HL-60/S4 (cell line): ENCODE measurements at regions not wholly inside any gene's neighbourhood (a gene's known extent, or its start where the extent isn't known, plus 50 kb on each side); places are given as distances from the start of the nearest gene placed in this dataset.

Source experiments
- in situ Hi-C: fragments of 300-500 bp; cut with MboI; formaldehyde crosslinking; loops from 2 replicates; pipeline ENCODE4 v1.14.3; 2022; ENCODE audit warnings: low sequenced_read_pairs

- in situ Hi-C loops, result no loop called here
Measured at GRCh38 chr6:137434640-137435039, 59.6 kb downstream of the OLIG3 start.

GRCh38 chr6:137432054-137432611 is 62.1 kb downstream of the OLIG3 start:
- in situ Hi-C loops, result no loop called here

- in situ Hi-C loops, result no loop called here
Measured at GRCh38 chr6:137430954-137431353, 63.2 kb downstream of the OLIG3 start.

DNA sequence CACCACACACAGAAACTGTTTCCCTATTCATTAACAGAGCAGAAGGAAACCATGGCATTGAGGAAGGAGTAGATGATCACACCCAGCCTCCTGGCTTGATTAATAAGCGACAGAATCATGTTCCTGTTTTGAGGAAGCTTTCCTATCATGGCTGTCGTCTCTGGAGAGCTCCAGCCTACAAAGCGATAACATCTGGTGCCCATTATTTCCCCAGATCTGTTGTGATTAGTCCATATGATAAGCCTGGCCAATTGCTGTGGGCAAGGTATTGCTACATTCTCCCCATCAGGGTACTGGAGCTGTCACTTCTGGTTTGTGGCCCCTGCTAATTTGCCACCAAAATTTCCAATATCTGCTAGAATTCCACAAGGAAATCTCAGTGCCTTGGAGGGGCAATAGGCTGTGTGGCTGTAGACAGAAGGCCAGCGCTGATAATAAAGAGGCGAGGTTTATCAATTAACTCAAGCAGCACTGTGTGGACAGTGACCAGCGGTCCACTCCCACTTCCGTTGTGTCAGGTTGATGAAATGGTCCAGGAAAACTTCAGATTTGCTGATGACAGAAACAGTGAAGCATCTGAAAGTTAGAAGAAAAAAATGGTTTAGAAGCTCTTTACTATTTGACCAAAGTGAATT is 66.4 kb downstream of the OLIG3 start:
- in situ Hi-C loops, result no loop called here

DNA sequence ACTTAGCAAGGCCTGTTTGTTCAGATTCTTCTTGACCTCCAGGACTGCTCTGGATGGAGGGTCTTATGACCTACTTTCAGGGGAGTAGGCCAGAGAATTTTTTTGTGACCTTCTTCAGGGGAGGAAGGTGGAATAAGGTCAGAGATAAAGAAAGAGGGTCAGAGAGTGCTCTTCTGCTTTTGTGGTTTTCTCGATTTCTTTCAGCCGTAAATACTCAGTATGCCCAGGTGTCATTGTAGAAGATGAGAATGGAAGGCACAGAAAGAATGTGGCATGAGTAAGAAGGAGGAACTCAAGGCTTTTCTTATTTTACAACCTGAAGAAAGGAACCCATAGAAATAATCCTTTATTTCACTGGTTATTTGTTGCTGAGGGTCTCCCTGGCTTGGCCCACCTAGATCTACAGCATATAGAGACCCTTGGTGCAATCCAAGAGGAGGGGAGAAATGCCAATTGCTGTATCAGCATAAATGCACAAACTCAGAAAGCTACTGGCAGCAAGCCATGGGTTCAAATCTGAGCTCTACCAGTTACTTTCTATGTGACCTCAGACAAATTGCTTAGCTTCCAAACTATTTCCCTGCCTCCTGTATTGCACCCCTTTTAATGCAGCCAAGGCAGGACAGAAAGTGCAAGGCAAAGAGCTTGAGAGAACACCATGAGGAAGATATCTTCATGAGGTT is 68.0 kb downstream of the OLIG3 start:
- in situ Hi-C loops, result no loop called here

GRCh38 chr6:137424251-137424650 is 69.9 kb downstream of the OLIG3 start:
- in situ Hi-C loops, result no loop called here

DNA sequence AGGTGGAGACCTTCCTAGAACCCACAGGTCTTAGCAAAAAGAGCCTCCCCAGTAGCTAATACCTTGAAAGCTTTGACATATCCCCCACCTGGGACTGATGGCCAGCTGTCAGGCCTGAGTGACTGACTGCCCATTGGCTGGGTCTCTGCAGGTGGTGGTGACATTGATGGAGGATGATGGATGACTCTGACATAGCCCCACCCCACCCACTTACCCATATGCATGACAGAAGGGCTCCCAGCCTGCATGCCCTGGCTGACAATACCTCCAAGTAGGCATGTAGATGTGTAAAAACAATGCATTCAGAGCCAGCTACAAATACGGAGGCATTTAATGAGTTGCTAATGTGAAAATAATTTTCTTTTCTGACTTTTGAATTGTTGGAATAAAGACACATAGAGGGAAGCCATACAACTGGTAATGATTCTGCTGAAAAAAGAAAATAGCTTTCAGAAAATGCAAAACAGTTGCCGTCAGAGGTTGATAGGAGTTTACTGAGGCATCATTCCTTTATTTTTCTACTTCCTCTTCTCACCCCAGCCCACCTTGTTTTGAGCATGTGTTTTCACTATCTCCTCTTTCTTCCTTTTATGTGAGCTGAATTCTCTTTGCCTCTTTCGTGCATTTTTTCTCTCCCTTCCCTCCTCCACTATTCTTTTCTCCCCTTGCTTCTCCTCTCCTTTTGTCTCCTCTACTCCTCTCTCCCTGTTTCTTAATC is 70.6 kb downstream of the OLIG3 start:
- in situ Hi-C loops, result no loop called here

- in situ Hi-C loops, result no loop called here
Measured at GRCh38 chr6:137417396-137417795, 76.8 kb downstream of the OLIG3 start.

- in situ Hi-C loops, result no loop called here
Measured at GRCh38 chr6:137416376-137417109, 77.7 kb downstream of the OLIG3 start.

GRCh38 chr6:137415834-137416190 is 78.4 kb downstream of the OLIG3 start:
- in situ Hi-C loops, result no loop called here

- in situ Hi-C loops, result no loop called here
Measured at GRCh38 chr6:137415127-137415833, 78.9 kb downstream of the OLIG3 start.

DNA sequence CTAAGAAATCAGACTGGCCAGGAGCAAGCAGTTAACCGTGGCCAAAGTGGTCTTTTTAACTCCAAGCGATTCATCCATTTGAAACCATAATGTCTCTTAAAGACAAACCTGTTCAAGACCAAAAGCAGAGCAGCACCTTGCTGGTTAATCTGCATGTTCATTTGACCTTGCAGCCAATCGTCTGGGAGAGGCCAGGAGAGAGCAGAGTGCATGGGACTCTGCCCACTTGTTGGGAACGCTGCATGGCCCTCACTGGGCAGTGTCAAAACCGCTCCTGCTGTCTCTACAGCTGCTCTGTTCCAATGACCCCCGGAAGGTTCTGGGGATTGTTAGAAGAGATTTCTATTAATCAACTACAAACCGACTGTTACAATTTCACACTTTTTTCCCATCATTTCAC is 79.6 kb downstream of the OLIG3 start:
- in situ Hi-C loops, result no loop called here

DNA sequence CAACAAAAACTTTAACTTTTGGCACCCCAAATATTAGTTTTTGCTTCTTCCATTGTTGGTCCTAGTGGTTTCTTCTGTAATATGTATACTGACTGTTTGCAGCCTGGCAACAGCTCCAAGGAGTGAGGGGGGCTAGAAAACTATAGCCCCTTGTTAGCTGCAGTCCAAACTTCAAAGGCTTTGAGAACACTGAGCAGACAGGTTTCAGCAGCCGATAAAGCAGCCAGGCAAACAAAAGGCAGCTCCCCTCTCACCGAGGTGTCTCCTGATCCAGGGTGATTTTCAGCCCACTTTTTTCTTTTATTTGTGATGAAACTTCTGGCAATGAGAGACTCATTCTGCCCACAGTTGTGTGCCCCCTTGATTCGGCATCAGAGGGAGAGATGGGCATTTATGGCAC is 80.7 kb downstream of the OLIG3 start:
- in situ Hi-C loops, result no loop called here

- in situ Hi-C loops, result no loop called here
Measured at GRCh38 chr6:137412562-137412961, 81.6 kb downstream of the OLIG3 start.

DNA sequence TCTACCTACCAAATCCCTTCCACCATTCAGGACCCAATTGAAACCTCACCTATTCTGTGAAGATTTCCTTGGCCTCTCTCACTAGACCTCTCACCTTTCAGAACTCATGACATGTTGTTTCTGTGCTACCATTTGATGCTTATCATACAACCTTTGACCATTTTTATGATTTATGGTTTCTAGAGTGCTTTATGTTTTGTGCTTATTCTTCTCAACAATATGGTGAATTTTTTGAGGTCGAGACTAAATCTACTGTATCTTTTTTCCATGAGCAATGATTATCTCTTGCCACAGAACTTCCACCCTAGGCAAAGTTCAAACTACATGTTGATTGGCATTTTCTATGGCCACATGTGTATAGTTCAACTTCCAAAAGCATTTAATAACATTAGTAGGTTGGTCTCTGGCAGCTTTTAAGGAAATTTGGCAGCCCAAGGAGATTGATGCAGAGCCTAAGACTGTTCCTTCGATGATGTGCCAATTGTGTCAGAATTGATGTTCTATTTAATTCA is 84.9 kb downstream of the OLIG3 start:
- in situ Hi-C loops, result no loop called here

GRCh38 chr6:137407816-137408215 is 86.4 kb downstream of the OLIG3 start:
- in situ Hi-C loops, result no loop called here

DNA sequence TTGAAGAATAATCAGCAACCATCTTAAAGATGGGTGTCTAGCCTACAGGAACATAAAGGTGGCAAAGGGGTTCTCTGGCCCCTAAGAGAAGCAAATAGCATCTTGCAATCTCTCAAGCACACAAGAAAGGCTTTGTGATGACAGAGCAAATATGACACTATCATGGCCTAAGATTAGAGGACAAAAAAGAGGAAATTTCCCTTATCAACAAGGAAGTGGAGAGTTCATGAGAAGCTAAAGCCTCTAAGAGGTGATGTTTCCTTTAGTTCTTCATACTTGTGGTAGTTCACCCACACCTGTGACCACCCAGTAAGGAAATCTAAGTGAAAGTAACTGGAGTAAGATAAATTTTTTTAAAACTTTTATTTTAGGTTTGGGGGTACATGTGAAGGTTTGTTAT is 88.4 kb downstream of the OLIG3 start:
- in situ Hi-C loops, result no loop called here

GRCh38 chr6:137403855-137404254 is 90.3 kb downstream of the OLIG3 start:
- in situ Hi-C loops, result no loop called here

DNA sequence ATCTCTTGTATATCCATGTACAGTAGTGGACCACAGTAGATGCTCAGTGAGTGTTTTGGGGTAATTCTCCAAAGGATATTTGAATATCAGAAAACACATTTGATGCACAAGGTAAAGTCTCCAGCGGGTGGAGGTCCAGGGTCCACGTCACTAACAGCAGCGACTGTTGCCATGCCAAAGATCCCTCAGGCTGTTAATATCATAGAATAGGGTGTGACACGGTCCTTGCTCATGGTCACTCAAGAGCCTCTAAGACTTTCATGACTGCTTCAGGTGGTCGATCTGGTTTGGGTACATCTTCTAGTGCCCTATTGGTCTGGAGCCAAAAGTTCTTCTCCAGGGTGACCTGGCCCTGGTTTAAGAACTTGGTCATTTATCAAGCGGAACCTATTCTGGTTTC is 90.8 kb downstream of the OLIG3 start:
- in situ Hi-C loops, result no loop called here

DNA sequence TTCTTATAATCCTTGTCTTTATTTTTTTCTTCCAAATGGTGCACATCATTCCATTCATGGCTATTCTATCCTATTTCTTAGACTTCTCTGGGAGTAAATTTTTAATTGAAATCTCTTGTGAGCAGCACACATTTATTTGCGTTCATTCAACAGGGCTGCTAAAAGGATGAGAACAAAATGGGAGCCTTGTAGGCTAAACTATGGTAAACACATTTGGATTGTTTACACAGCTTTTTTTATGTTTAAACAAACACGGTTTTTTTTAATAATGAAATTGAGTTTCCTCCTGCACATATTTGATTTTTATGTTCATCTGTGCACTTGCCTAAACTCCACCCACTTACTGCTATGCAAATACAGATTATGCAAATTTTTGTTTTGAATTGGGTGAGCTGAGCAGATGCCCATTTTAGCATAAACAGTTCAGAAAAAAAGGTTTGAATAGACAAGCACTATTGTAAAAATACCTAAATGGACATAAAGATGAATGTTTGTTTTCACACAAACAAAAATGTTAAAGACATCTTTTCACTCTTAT is 92.0 kb downstream of the OLIG3 start:
- in situ Hi-C loops, result no loop called here
